SIG-M5 treated with dmso at 0.1 percent for 504 hours (cell line): ENCODE measurements at regions not wholly inside any gene's neighbourhood (a gene's known extent, or its start where the extent isn't known, plus 50 kb on each side); places are given as distances from the start of the nearest gene placed in this dataset.
"Not testable (repeated sequence)": the region's sequence is repeated elsewhere in the genome, so short reads cannot be mapped to it uniquely, and the experiment has no call there.

Source experiments
- DNase-seq: peaks from one replicate; lab custom pipeline; 2025; ENCODE audit not compliant: unreplicated experiment; lab: John Stamatoyannopoulos, UW

GRCh38 chrX:92081250-92081649, 302.1 kb downstream of the PCDH11X start:
- not testable (repeated sequence) for DNase-seq

GRCh38 chrX:92090756-92091155, 311.6 kb downstream of the PCDH11X start:
- not testable (repeated sequence) for DNase-seq

GRCh38 chrX:92098136-92098535, 319.0 kb downstream of the PCDH11X start:
- DNase-seq = not testable (repeated sequence)

DNA sequence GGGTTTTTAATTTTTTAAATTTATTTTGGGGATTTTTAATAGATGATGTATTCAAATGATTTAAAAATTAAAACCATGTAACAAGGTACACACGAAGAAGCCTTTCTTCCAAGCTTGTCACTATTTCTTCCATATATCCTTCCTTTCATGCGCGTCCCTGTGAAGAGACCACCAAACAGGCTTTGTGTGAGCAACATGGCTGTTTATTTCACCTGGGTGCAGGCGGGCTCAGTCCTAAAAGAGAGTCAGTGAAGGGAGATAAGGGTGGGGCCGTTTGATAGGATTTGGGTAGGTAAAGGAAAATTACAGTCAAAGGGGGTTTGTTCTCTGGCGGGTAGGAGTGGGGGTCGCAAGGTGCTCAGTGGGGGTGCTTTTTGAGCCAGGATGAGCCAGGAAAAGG, 320.9 kb downstream of the PCDH11X start:
- not testable (repeated sequence) for DNase-seq

GRCh38 chrX:92105693-92106092, 326.5 kb downstream of the PCDH11X start:
- not testable (repeated sequence) for DNase-seq

- not testable (repeated sequence) for DNase-seq
These were observed 327.5 kb downstream of the PCDH11X start for GRCh38 chrX:92106671-92107070.

DNA sequence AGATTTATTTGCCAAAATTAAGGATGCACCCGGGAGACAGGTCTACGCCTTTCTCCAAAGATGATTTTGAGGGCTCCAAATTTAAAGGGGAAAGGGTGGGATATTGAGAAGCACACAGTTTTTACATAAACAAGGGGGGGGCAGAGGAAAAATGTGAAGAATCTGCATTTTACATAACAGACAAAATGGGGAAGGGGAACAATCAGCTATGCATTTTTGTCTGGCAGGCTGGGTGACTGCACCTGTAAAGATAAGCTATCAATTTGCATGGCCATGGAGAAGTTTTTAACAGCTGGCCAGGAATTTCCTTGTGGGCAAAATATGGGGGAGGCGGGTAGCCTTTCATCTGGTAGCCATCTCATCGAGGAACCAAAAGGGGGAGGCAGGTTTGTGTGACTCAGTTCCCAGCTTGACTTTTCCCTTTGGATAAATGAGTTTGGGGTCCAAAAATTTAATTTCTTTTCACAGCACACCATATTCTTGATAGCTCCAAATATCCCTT, 331.3 kb downstream of the PCDH11X start:
- DNase-seq = not testable (repeated sequence)

GRCh38 chrX:92117701-92118100, 338.5 kb downstream of the PCDH11X start:
- DNase-seq = not testable (repeated sequence)

DNA sequence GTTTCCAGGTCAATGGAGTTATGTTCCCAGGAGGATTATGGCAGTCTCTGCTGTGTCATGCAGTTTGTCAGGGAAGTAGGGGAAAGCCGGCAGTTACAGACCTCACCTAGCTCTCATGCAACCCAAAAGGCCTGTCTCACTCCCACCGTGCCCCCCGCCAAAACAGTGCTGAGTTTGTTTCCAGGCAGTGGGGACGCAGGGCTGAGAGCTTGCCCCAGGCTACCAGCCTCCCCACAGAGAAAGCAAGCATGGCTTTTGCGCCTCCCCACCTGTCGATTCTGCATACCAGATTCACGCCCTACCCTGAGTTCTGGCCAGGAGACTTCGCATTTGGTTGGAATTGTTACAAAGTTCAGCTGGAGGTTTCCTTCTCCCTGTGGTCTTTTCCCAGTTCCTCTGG, 383.9 kb downstream of the PCDH11X start:
- not testable (repeated sequence) for DNase-seq

DNA sequence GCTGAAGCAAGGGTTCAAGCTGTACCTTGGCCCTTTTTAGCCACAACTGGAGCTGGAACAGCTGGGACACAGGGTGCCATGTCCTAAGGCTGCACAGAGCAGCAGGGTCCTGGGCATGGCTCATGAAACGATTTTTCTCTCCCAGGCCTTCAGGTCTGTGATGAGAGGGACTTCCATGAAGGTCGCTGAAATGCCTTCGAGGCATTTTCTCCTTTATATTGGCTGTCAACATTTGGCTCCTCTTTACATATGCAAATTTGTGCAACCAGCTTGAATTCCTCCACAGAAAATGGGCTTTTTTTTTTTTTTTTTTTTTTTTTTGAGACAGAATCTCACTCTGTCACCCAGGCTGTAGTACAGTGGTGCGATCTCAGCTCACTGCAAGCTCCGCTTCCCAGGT, 430.8 kb downstream of the PCDH11X start:
- DNase-seq = no peak

GRCh38 chrX:92213786-92214185, 434.6 kb downstream of the PCDH11X start:
- DNase-seq = no peak

GRCh38 chrX:92215011-92215410, 435.8 kb downstream of the PCDH11X start:
- not testable (repeated sequence) for DNase-seq

DNA sequence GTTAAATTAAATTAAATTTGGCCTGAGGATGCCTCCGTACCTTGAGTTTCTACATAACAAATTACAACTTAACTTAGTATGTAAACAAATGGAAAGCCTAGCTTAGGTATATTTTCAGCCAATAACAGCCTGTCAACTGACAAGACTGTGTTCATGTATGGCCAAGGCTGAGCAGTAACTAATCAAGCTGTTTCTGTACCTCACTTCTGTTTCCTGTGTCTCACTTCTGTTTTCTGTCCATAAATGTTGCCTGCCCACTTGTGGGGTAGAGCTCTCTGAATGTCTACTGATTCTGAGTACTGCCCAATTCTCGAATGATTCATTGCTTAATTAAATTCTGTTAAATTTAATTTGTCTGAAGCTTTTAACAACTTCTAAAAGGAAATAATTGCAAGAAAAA, 445.2 kb downstream of the PCDH11X start:
- no peak for DNase-seq

GRCh38 chrX:92230628-92231027, 451.5 kb downstream of the PCDH11X start:
- DNase-seq = no peak

DNA sequence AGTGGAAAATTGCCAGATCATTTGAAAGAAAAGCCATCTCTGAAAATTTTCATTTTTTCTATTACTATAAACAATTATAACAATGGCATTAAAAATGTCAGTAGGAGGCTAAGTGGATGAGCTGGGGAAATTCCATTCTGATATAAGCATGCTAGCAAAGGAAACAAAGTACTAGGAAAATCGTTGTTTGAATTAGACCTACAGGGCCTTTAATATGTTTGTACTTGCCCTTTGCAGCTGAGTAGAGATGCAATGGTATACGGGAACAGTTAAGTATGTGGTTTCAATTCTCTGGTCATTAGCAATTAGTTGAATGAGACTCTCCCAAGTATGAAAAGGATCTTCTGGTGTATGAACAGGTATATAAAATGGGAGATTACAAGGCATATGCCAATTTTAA, 452.2 kb downstream of the PCDH11X start:
- DNase-seq = no peak

- DNase-seq = peak; percentile 4
These were observed 453.0 kb downstream of the PCDH11X start for GRCh38 chrX:92232182-92232581.

DNA sequence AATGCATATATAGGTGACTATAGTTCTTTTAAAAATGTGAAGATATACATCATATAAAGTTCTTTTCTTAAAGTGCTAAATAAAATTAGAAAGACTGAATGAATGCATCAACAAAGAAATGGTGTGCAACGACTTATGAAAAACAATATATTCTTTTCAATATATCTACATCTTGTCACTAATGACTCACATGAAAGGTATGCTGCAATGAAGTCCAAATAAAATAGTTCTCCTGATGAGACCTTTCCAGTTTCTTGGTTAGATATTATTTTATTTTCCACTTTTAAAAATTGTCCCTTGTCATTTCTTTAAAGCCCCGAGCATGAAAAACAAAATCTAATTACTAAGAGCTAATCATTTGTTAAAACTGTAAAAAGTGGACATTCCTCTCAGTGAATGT, 462.1 kb downstream of the PCDH11X start:
- no peak for DNase-seq

GRCh38 chrX:92247076-92247475, 467.9 kb downstream of the PCDH11X start:
- no peak for DNase-seq

DNA sequence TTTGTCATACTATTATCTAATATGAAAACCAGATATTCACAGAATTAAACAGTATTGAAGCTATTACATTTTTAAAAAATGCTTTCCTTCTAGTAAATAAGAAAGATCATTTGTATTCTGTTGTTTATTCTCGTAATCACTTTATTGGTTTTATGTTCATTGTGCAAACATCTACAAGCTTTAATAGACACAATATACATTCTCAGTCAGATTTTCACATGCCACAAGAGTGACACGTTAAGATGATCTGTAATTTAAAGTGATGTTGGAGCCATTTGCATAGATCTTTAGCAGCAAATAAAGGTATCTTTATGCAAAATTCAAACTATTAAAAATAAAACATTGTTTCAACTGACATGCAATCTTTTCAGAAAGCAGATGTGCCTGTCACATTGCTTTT, 469.9 kb downstream of the PCDH11X start:
- no peak for DNase-seq

GRCh38 chrX:92260102-92260501, 480.9 kb downstream of the PCDH11X start:
- no peak for DNase-seq

DNA sequence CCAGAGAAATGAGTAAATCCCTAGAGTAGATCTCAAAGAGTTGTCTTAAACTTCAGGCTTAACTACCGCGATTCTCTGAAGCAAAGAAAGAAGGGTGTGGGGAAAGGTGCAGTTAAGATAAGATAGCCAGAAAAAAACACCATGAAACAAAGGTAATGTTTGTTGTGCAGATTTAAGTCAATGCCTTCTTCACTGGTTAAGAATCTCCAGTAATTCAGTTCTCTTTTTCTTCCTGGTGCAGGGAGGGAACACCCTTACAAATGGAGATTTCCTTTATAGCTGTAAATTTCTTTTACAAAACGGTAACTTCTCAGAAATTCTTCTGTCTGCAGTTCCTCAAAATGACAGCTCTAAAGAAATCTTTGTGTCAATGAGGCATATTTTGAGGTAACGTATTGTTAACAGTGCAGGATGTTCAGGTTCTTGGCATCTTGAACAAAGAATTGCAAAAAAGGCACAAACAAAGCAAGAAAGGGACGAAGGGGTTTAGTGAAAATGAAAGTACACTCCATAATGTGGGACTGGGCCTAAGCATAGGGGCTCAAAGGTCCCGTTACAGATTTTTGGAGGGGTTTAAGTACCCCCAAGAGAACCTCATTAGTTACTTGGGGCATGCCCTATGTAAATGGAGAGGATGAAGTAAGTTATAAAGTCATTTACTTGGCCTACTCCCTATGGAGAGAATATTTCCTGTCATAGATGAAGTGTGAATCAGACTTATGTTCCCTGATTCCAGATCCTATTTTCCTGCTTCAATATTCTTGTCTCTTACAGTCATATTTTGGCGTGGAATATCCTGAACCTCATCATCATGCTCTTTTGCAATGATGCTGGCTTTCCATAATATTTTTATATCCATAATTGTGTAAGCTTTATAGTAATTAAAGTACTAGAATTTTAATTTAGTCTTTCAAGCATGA, 492.0 kb downstream of the PCDH11X start:
- DNase-seq = no peak

GRCh38 chrX:92278556-92278955, 499.4 kb downstream of the PCDH11X start:
- DNase-seq = not testable (repeated sequence)
